ENCODE measurements at regions not wholly inside any gene's neighbourhood (a gene's known extent, or its start where the extent isn't known, plus 50 kb on each side); places are given as distances from the start of the nearest gene placed in this dataset.

- Histone ChIP-seq H3K27me3 (ENCODE audit: insufficient read depth, low read length, poor library complexity) (no peaks in the 10 kb centered on the region), H3K9ac (ENCODE audit: low read depth, low read length) (no peak overlapping the region), H3K4me1 (ENCODE audit: insufficient read depth, low read length) (no peaks in the 10 kb centered on the region), H3K4me3 (ENCODE audit: low read depth in 1 of 2, low read length in 2 of 2) (no peak overlapping the region), H3K9me3 (ENCODE audit: insufficient read depth, low read length, severe bottlenecking) (no peaks in the 10 kb centered on the region), H2AFZ (ENCODE audit: low read depth, low read length) (no peak overlapping the region), H4K20me1 (ENCODE audit: insufficient read depth, low read length) (no peaks in the 10 kb centered on the region), H3K27ac (ENCODE audit: low read length) (no peak overlapping the region), H3K36me3 (ENCODE audit: insufficient read depth, low read length) (no peaks in the 10 kb centered on the region), H3K79me2 (ENCODE audit: insufficient read depth, low read length) (no peaks in the 10 kb centered on the region), H3K4me2 (ENCODE audit: insufficient read depth, low read length) (no peak overlapping the region)
- TF ChIP-seq EZH2 (IDR thresholded peaks at IDR 0.05; ENCODE audit: borderline replicate concordance, low read depth, low read length, severe bottlenecking) = no peak
- TF ChIP-seq CTCF (IDR thresholded peaks at IDR 0.05; ENCODE audit: borderline replicate concordance, extremely low read depth, low read length, poor library complexity, severe bottlenecking) = no peak
- ATAC-seq (ENCODE audit: insufficient read depth, low read depth) = no peak
- no peak for DNase-seq
These were observed 334.6 kb upstream of the LRATD1 start for GRCh38 chr2:14297906-14298305.

- Histone ChIP-seq H3K36me3 (ENCODE audit: insufficient read depth, low read length) (no peaks in the 10 kb centered on the region), H2AFZ (ENCODE audit: low read depth, low read length) (no peak overlapping the region), H3K4me3 (ENCODE audit: low read depth in 1 of 2, low read length in 2 of 2) (no peak overlapping the region), H3K4me1 (ENCODE audit: insufficient read depth, low read length) (no peaks in the 10 kb centered on the region), H3K4me2 (ENCODE audit: insufficient read depth, low read length) (no peak overlapping the region), H3K27me3 (ENCODE audit: insufficient read depth, low read length, poor library complexity) (no peaks in the 10 kb centered on the region), H3K9me3 (ENCODE audit: insufficient read depth, low read length, severe bottlenecking) (no peaks in the 10 kb centered on the region), H3K27ac (ENCODE audit: low read length) (no peak overlapping the region), H3K79me2 (ENCODE audit: insufficient read depth, low read length) (no peaks in the 10 kb centered on the region), H4K20me1 (ENCODE audit: insufficient read depth, low read length) (no peaks in the 10 kb centered on the region), H3K9ac (ENCODE audit: low read depth, low read length) (no peak overlapping the region)
- ATAC-seq (ENCODE audit: insufficient read depth, low read depth) (no peak), DNase-seq (no peak)
- TF ChIP-seq EZH2 (IDR thresholded peaks at IDR 0.05; ENCODE audit: borderline replicate concordance, low read depth, low read length, severe bottlenecking) (no peak), CTCF (IDR thresholded peaks at IDR 0.05; ENCODE audit: borderline replicate concordance, extremely low read depth, low read length, poor library complexity, severe bottlenecking) (no peak)
These were observed 331.2 kb upstream of the LRATD1 start for GRCh38 chr2:14301331-14301730.

GRCh38 chr2:14303366-14304115 lies 329.0 kb upstream of the LRATD1 start:
- Histone ChIP-seq H3K79me2 (ENCODE audit: insufficient read depth, low read length) (no peaks in the 10 kb centered on the region), H3K4me1 (ENCODE audit: insufficient read depth, low read length) (no peaks in the 10 kb centered on the region), H3K27ac (ENCODE audit: low read length) (no peak overlapping the region), H4K20me1 (ENCODE audit: insufficient read depth, low read length) (no peaks in the 10 kb centered on the region), H3K9ac (ENCODE audit: low read depth, low read length) (no peak overlapping the region), H3K27me3 (ENCODE audit: insufficient read depth, low read length, poor library complexity) (no peaks in the 10 kb centered on the region), H3K36me3 (ENCODE audit: insufficient read depth, low read length) (no peaks in the 10 kb centered on the region), H3K4me3 (ENCODE audit: low read depth in 1 of 2, low read length in 2 of 2) (no peak overlapping the region), H3K9me3 (ENCODE audit: insufficient read depth, low read length, severe bottlenecking) (no peaks in the 10 kb centered on the region), H2AFZ (ENCODE audit: low read depth, low read length) (no peak overlapping the region), H3K4me2 (ENCODE audit: insufficient read depth, low read length) (no peak overlapping the region)
- ATAC-seq (ENCODE audit: insufficient read depth, low read depth) = no peak
- DNase-seq = no peak
- no peak for TF ChIP-seq CTCF (IDR thresholded peaks at IDR 0.05; ENCODE audit: borderline replicate concordance, extremely low read depth, low read length, poor library complexity, severe bottlenecking)
- TF ChIP-seq EZH2 (IDR thresholded peaks at IDR 0.05; ENCODE audit: borderline replicate concordance, low read depth, low read length, severe bottlenecking) = no peak
